CD4-positive, alpha-beta T cell (primary cell): ENCODE measurements at regions not wholly inside any gene's neighbourhood (a gene's known extent, or its start where the extent isn't known, plus 50 kb on each side); places are given as distances from the start of the nearest gene placed in this dataset.
A peak's percentile ranks its signal among the peaks of the same experiment; 100 is the strongest.

ENCODE experiments used
- ATAC-seq: fragments of 200-7000 bp; cut with Tn5 transposase; one replicate; pipeline ENCODE4 v1.10.0; 2022; ENCODE audit warnings: mild to moderate bottlenecking; ENCODE audit not compliant: poor library complexity
- CTCF ChIA-PET: fragments of 350-600 bp; sonication (Branson Sonifier 250); formaldehyde crosslinking; loops from one replicate; lab custom pipeline; 2021; ENCODE audit warnings: antibody characterized with exemption, inconsistent platforms; lab: Charles Lee
- POLR2A ChIA-PET: fragments of 350-600 bp; sonication (Branson Sonifier 250); formaldehyde crosslinking; loops from one replicate; lab custom pipeline; 2021; ENCODE audit warnings: antibody characterized with exemption, inconsistent platforms; lab: Charles Lee
- DNase-seq, 14 experiments: peaks; one replicate each; pipeline ENCODE4 v3.0.0-alpha.2; 2013 to 2020; ENCODE audit warnings: mixed read lengths in 2 of 14
- H3K27ac ChIP-seq, 2 donors: one replicate each; pipeline versions ENCODE4 v1.5.1 to v1.7.0; 2013; ENCODE audit warnings: low read length in 2 of 2, low read depth in 1 of 2, mild to moderate bottlenecking in 1 of 2
- H3K27me3 ChIP-seq, 2 experiments: 1 replicate in 1 of 2; 2 replicates in 1 of 2; pipeline versions ENCODE4 v1.6.1 to v1.7.0; 2013; ENCODE audit warnings: low read length in 2 of 2, control low read depth in 1 of 2, mild to moderate bottlenecking in 1 of 2, moderate library complexity in 1 of 2; ENCODE audit not compliant: insufficient read depth in 2 of 2, control insufficient read depth in 1 of 2
- H3K36me3 ChIP-seq: one replicate; pipeline ENCODE4 v1.6.1; 2013; ENCODE audit warnings: low read length, control low read depth; ENCODE audit not compliant: insufficient read depth
- H3K4me1 ChIP-seq: one replicate; pipeline ENCODE4 v1.6.1; 2013; ENCODE audit warnings: low read length, control low read depth; ENCODE audit not compliant: insufficient read depth
- H3K4me3 ChIP-seq: one replicate; pipeline ENCODE4 v1.5.1; 2013; ENCODE audit warnings: mild to moderate bottlenecking, low read length, moderate library complexity
- H3K9me3 ChIP-seq, 2 experiments: 1 replicate in 1 of 2; 2 replicates in 1 of 2; pipeline versions ENCODE4 v1.6.1 to v1.7.0; 2013; ENCODE audit warnings: low read length in 2 of 2, mild to moderate bottlenecking in 2 of 2, control low read depth in 1 of 2, moderate library complexity in 1 of 2; ENCODE audit not compliant: control insufficient read depth in 1 of 2, insufficient read depth in 1 of 2
- H3K27ac Mint-ChIP-seq: one replicate; pipeline ENCODE4 v1.8.0; 2020; ENCODE audit warnings: mixed read lengths
- H3K27me3 Mint-ChIP-seq: one replicate; pipeline ENCODE4 v1.8.0; 2021; ENCODE audit warnings: mixed read lengths
- H3K36me3 Mint-ChIP-seq: one replicate; pipeline ENCODE4 v1.8.0; 2021; ENCODE audit warnings: low read depth, mixed read lengths
- H3K4me1 Mint-ChIP-seq: one replicate; pipeline ENCODE4 v1.8.0; 2021; ENCODE audit warnings: low read depth, mixed read lengths
- H3K4me3 Mint-ChIP-seq: one replicate; pipeline ENCODE4 v1.8.0; 2020; ENCODE audit warnings: mild to moderate bottlenecking, mixed read lengths
- H3K9me3 Mint-ChIP-seq: one replicate; pipeline ENCODE4 v1.8.0; 2020; ENCODE audit warnings: mixed read lengths
- intact Hi-C, 2 experiments: fragments of 100-400 bp; cut with DNase I in 1 of 2; cut with micrococcal nuclease in 1 of 2; formaldehyde crosslinking; loops; one replicate each; pipeline versions ENCODE4 v1.15.1 to v1.9.0; 2023 to 2025; cut with DNase I, micrococcal nuclease
- TF ChIP-seq, protein P1 (sequence below): fragments of 200-600 bp; IDR thresholded peaks from one replicate; pipeline ENCODE4 v1.8.0; 2022; ENCODE audit warnings: antibody characterized with exemption, mild to moderate bottlenecking

DNA sequence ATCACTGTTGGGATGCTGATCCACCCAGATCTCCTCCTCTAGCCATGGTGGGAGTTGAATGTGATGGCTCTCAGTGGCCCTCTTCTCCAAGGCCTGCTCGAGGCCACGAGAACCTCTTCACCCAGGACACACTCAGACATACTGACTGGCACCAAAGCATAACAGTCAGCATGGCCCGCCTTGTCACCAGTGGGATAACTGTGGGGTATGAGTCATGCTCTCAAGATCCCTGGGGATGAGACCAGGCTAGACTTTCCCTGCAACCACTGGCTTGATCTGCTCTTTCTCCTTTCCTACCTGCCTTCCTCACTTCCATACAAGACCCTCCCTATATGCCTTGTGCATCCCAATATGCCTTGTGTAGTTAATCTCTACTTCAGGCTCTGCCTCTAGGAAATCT lies 66.8 kb downstream of the RIN2 start:
- Mint-ChIP-seq H3K36me3 (no peaks in the 10 kb centered on the region), H3K9me3 (no peaks in the 10 kb centered on the region), H3K4me1 (peaks cover 8% of the 10 kb centered on the region), H3K27ac (no peak overlapping the region), H3K4me3 (no peak overlapping the region), H3K27me3 (no peaks in the 10 kb centered on the region)
- Histone ChIP-seq H3K4me1 (peaks cover 8% of the 10 kb centered on the region), H3K4me3 (no peak overlapping the region), H3K27me3 (no peaks in the 10 kb centered on the region), H3K9me3 (no peaks in the 10 kb centered on the region), H3K27ac (no peak overlapping the region), H3K36me3 (no peaks in the 10 kb centered on the region)
- CTCF ChIA-PET: no interaction called here
- ATAC-seq (no peak), DNase-seq (no peak)
- intact Hi-C loops: no loop called here
- POLR2A ChIA-PET: no interaction called here
- TF ChIP-seq, protein P1, sequence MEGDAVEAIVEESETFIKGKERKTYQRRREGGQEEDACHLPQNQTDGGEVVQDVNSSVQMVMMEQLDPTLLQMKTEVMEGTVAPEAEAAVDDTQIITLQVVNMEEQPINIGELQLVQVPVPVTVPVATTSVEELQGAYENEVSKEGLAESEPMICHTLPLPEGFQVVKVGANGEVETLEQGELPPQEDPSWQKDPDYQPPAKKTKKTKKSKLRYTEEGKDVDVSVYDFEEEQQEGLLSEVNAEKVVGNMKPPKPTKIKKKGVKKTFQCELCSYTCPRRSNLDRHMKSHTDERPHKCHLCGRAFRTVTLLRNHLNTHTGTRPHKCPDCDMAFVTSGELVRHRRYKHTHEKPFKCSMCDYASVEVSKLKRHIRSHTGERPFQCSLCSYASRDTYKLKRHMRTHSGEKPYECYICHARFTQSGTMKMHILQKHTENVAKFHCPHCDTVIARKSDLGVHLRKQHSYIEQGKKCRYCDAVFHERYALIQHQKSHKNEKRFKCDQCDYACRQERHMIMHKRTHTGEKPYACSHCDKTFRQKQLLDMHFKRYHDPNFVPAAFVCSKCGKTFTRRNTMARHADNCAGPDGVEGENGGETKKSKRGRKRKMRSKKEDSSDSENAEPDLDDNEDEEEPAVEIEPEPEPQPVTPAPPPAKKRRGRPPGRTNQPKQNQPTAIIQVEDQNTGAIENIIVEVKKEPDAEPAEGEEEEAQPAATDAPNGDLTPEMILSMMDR: no peak

DNA sequence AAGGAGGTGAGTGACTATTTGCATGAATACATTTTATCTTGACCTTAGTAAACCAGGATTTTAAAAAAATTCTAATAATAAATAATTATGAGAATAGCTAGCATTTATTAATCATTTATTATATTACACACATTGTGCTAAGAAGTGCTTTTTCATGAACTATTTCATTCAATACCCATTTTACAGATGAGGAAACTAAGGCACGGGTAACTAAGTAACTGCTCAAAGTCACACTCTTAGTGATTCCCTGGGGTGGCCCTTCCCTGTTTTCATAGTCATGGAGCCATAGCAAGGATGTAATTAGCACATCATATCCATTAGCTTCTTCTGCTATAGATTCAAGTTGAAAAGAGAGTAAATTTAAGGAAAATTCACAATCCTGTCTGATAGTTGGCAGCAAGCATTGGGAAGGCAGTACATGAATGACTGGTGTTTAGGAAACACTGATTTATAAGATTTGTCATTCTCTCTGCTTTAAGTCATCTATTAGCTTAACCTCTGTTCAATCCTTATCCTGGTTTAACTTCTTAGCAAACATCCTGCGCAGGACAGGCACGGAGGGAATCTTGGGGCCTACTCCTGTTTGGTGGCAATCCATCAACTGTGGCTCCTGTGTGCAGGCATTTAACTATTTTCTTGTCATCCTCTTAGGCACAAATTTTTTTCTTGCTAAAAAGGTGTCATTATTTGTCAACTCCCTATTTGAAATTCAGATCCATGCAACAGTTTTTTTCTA lies 68.3 kb downstream of the RIN2 start:
- H3K27ac ChIP-seq: no peak overlapping the region
- peaks cover 8% of the 10 kb centered on the region for H3K4me1 Mint-ChIP-seq
- peaks cover 8% of the 10 kb centered on the region for H3K4me1 ChIP-seq
- H3K27ac Mint-ChIP-seq: no peak overlapping the region
- no peaks in the 10 kb centered on the region for H3K36me3 ChIP-seq
- H3K4me3 ChIP-seq: no peak overlapping the region
- no peaks in the 10 kb centered on the region for H3K36me3 Mint-ChIP-seq
- H3K27me3 ChIP-seq: peaks cover 0 to 2% of the 10 kb centered on the region in 2 experiments
- no peaks in the 10 kb centered on the region for H3K9me3 Mint-ChIP-seq
- no peak overlapping the region for H3K4me3 Mint-ChIP-seq
- TF ChIP-seq, protein P1: no peak
- H3K27me3 Mint-ChIP-seq: no peaks in the 10 kb centered on the region
- ChIA-PET POLR2A (no interaction called here), CTCF (no interaction called here)
- intact Hi-C loops: no loop called here
- H3K9me3 ChIP-seq: no peaks in the 10 kb centered on the region
- DNase-seq (no peak), ATAC-seq (no peak)

GRCh38 chr20:19827818-19828217 lies 69.8 kb downstream of the RIN2 start:
- CTCF ChIA-PET: no interaction called here

More at GRCh38 chr20:19827818-19828217, 69.8 kb downstream of the RIN2 start:
- H3K27me3 Mint-ChIP-seq: peaks cover 11% of the 10 kb centered on the region
- H3K27ac Mint-ChIP-seq: peak overlapping the region; percentile 42
- Histone ChIP-seq H3K27ac (no peak overlapping the region), H3K4me3 (no peak overlapping the region), H3K9me3 (no peaks in the 10 kb centered on the region), H3K4me1 (peaks cover 15% of the 10 kb centered on the region), H3K36me3 (no peaks in the 10 kb centered on the region), H3K27me3 (peaks cover 0 to 2% of the 10 kb centered on the region in 2 experiments)
- DNase-seq (no peak), ATAC-seq (no peak)
- H3K4me1 Mint-ChIP-seq: peaks cover 11% of the 10 kb centered on the region
- POLR2A ChIA-PET: interaction anchor here (1.0 kb wide), 1 partner anchor 11 kb away, joined by 4 read pairs; no protein-coding TSS in a partner anchor
- no peak overlapping the region for H3K4me3 Mint-ChIP-seq
- TF ChIP-seq, protein P1: no peak
- no peaks in the 10 kb centered on the region for H3K36me3 Mint-ChIP-seq
- no peaks in the 10 kb centered on the region for H3K9me3 Mint-ChIP-seq
- intact Hi-C loops: no loop called here
